Fibroblast of villous mesenchyme (primary cell): ENCODE measurements at regions not wholly inside any gene's neighbourhood (a gene's known extent, or its start where the extent isn't known, plus 50 kb on each side); places are given as distances from the start of the nearest gene placed in this dataset.

ENCODE experiments used
- DNase-seq: peaks from one replicate; pipeline ENCODE4 v3.0.0-alpha.2; 2010; ENCODE audit warnings: low read depth
- H3K4me3 ChIP-seq: 2 replicates; pipeline ENCODE4 v1.5.1; 2011; ENCODE audit warnings: low read depth, mild to moderate bottlenecking, low read length
- CTCF ChIP-seq: IDR thresholded peaks from 2 replicates; pipeline ENCODE4 v1.5.1; 2012; ENCODE audit warnings: low read depth, mild to moderate bottlenecking, low read length; ENCODE audit not compliant: insufficient read depth

- no peak overlapping the region for H3K4me3 ChIP-seq
- TF ChIP-seq CTCF: no peak
- DNase-seq: no peak
Observed at GRCh38 chr22:48444320-48445112, 1383.2 kb downstream of the BRD1 start.

- H3K4me3 ChIP-seq: no peak overlapping the region
- DNase-seq: no peak
- no peak for TF ChIP-seq CTCF
Observed at GRCh38 chr22:48443680-48444079, 1384.0 kb downstream of the BRD1 start.

GRCh38 chr22:48442663-48443062 lies 1385.0 kb downstream of the BRD1 start:
- no peak overlapping the region for H3K4me3 ChIP-seq
- no peak for DNase-seq
- TF ChIP-seq CTCF: no peak

- no peak for TF ChIP-seq CTCF
- H3K4me3 ChIP-seq: no peak overlapping the region
- DNase-seq: no peak
Observed at GRCh38 chr22:48441553-48441850, 1386.2 kb downstream of the BRD1 start.

- no peak for DNase-seq
- no peak overlapping the region for H3K4me3 ChIP-seq
- no peak for TF ChIP-seq CTCF
Observed at GRCh38 chr22:48440673-48441552, 1386.8 kb downstream of the BRD1 start.

- H3K4me3 ChIP-seq: no peak overlapping the region
- TF ChIP-seq CTCF: no peak
- DNase-seq: no peak
Observed at GRCh38 chr22:48440176-48440575, 1387.5 kb downstream of the BRD1 start.
